K562 (cell line): ENCODE measurements at regions not wholly inside any gene's neighbourhood (a gene's known extent, or its start where the extent isn't known, plus 50 kb on each side); places are given as distances from the start of the nearest gene placed in this dataset.

ENCODE experiments used
- HNRNPUL1 ChIP-seq: fragments of 200-400 bp; formaldehyde crosslinking; IDR thresholded peaks from 2 replicates; pipeline ENCODE4 v1.6.1; 2017; ENCODE audit warnings: low read length
- NFIC ChIP-seq: fragments of 450-650 bp; IDR thresholded peaks from 2 replicates; pipeline ENCODE4 v1.6.1; 2017; ENCODE audit warnings: mild to moderate bottlenecking, inconsistent platforms
- RCOR1 ChIP-seq, 2 experiments: IDR thresholded peaks; 2 replicates each; pipeline ENCODE4 v1.6.1; 2012; ENCODE audit warnings: low read depth in 2 of 2, low read length in 2 of 2, borderline replicate concordance in 1 of 2, improper control_type of control experiment in 1 of 2
- TOE1 ChIP-seq, 2 experiments: fragments of 450-650 bp in 1 of 2; sonication (generic) in 1 of 2; formaldehyde crosslinking in 1 of 2; IDR thresholded peaks; 2 replicates each; pipeline versions ENCODE4 v1.7.1 to v1.8.0; 2016 to 2022; ENCODE audit warnings: borderline replicate concordance in 2 of 2, mild to moderate bottlenecking in 2 of 2, antibody characterized with exemption in 1 of 2, inconsistent platforms in 1 of 2, low read depth in 1 of 2, missing genetic modification reagents in 1 of 2, moderate library complexity in 1 of 2
- ZNF445 ChIP-seq: fragments of 250-450 bp; sonication (Bioruptor Pico); IDR thresholded peaks from 2 replicates; pipeline ENCODE4 v1.4.0; 2020; ENCODE audit warnings: low read depth, mild to moderate bottlenecking, moderate library complexity
- ZNF717 ChIP-seq: fragments of 250-450 bp; sonication (Bioruptor Pico); IDR thresholded peaks from 2 replicates; pipeline ENCODE4 v1.5.0; 2021
- TF ChIP-seq, protein P1 (sequence below): sonication (generic); formaldehyde crosslinking; IDR thresholded peaks from 2 replicates; pipeline ENCODE4 v1.8.1; 2023; ENCODE audit warnings: missing genetic modification reagents, mild to moderate bottlenecking, borderline replicate concordance
- TF ChIP-seq, protein P2 (sequence below): fragments of 250-450 bp; sonication (Bioruptor Pico); IDR thresholded peaks from 2 replicates; pipeline ENCODE4 v1.4.0; 2020; ENCODE audit warnings: mild to moderate bottlenecking, moderate library complexity
- TF ChIP-seq, protein P3 (sequence below): sonication (generic); formaldehyde crosslinking; IDR thresholded peaks from 2 replicates; pipeline ENCODE4 v1.8.0; 2022; ENCODE audit warnings: mild to moderate bottlenecking, missing genetic modification reagents, borderline replicate concordance
- TF ChIP-seq, protein P4 (sequence below): fragments of 450-650 bp; IDR thresholded peaks from 2 replicates; pipeline ENCODE4 v1.6.1; 2016; ENCODE audit warnings: missing biosample characterization, missing genetic modification characterization
- TF ChIP-seq, protein P5 (sequence below): IDR thresholded peaks from 2 replicates; pipeline ENCODE4 v1.6.1; 2014; ENCODE audit warnings: antibody characterized with exemption

DNA sequence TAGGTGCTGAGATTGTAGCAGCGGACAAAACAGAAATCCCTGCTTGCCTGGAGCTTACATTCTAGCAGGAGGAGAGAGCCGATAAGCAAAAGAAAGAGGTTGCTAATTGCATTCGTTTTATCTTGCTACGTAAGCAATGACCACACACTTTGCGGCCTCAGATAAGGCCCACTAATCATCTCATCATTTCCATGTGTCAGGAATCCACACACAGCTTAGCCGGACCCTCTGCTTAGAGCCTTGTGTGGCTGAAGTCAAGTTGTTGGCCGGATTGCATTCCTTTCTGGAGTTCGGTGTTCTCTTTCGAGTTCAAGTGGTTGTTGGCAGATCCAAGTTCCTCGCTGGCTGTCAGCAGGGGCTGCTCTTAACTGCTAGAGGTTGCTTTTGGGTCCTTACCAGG, 101.6 kb downstream of the CHST1 start (continued):
- TF ChIP-seq, protein P1, sequence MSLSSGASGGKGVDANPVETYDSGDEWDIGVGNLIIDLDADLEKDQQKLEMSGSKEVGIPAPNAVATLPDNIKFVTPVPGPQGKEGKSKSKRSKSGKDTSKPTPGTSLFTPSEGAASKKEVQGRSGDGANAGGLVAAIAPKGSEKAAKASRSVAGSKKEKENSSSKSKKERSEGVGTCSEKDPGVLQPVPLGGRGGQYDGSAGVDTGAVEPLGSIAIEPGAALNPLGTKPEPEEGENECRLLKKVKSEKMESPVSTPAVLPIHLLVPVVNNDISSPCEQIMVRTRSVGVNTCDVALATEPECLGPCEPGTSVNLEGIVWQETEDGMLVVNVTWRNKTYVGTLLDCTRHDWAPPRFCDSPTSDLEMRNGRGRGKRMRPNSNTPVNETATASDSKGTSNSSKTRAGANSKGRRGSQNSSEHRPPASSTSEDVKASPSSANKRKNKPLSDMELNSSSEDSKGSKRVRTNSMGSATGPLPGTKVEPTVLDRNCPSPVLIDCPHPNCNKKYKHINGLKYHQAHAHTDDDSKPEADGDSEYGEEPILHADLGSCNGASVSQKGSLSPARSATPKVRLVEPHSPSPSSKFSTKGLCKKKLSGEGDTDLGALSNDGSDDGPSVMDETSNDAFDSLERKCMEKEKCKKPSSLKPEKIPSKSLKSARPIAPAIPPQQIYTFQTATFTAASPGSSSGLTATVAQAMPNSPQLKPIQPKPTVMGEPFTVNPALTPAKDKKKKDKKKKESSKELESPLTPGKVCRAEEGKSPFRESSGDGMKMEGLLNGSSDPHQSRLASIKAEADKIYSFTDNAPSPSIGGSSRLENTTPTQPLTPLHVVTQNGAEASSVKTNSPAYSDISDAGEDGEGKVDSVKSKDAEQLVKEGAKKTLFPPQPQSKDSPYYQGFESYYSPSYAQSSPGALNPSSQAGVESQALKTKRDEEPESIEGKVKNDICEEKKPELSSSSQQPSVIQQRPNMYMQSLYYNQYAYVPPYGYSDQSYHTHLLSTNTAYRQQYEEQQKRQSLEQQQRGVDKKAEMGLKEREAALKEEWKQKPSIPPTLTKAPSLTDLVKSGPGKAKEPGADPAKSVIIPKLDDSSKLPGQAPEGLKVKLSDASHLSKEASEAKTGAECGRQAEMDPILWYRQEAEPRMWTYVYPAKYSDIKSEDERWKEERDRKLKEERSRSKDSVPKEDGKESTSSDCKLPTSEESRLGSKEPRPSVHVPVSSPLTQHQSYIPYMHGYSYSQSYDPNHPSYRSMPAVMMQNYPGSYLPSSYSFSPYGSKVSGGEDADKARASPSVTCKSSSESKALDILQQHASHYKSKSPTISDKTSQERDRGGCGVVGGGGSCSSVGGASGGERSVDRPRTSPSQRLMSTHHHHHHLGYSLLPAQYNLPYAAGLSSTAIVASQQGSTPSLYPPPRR (CRISPR knock-in tag) = no peak
- TF ChIP-seq ZNF717 (CRISPR knock-in tag) (no peak), RCOR1 (IDR thresholded peaks at IDR 0.05; ENCODE audit: borderline replicate concordance in 1 of 2, low read depth in 2 of 2, low read length in 2 of 2) (peak; percentile 75 to 93; a peak in 3 of 4 replicates), HNRNPUL1 (no peak), TOE1 (IDR thresholded peaks at IDR 0.05; ENCODE audit: borderline replicate concordance) (no peak), TOE1 (CRISPR knock-in tag; IDR thresholded peaks at IDR 0.05; ENCODE audit: borderline replicate concordance, low read depth) (no peak), NFIC (0 out of 2 replicates have a peak, but pooled peaks have one; percentile 31), ZNF445 (CRISPR knock-in tag) (no peak)
- TF ChIP-seq, protein P2, sequence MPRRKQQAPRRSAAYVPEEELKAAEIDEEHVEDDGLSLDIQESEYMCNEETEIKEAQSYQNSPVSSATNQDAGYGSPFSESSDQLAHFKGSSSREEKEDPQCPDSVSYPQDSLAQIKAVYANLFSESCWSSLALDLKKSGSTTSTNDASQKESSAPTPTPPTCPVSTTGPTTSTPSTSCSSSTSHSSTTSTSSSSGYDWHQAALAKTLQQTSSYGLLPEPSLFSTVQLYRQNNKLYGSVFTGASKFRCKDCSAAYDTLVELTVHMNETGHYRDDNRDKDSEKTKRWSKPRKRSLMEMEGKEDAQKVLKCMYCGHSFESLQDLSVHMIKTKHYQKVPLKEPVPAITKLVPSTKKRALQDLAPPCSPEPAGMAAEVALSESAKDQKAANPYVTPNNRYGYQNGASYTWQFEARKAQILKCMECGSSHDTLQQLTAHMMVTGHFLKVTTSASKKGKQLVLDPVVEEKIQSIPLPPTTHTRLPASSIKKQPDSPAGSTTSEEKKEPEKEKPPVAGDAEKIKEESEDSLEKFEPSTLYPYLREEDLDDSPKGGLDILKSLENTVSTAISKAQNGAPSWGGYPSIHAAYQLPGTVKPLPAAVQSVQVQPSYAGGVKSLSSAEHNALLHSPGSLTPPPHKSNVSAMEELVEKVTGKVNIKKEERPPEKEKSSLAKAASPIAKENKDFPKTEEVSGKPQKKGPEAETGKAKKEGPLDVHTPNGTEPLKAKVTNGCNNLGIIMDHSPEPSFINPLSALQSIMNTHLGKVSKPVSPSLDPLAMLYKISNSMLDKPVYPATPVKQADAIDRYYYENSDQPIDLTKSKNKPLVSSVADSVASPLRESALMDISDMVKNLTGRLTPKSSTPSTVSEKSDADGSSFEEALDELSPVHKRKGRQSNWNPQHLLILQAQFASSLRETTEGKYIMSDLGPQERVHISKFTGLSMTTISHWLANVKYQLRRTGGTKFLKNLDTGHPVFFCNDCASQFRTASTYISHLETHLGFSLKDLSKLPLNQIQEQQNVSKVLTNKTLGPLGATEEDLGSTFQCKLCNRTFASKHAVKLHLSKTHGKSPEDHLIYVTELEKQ (CRISPR knock-in tag) = no peak
- TF ChIP-seq, protein P3, sequence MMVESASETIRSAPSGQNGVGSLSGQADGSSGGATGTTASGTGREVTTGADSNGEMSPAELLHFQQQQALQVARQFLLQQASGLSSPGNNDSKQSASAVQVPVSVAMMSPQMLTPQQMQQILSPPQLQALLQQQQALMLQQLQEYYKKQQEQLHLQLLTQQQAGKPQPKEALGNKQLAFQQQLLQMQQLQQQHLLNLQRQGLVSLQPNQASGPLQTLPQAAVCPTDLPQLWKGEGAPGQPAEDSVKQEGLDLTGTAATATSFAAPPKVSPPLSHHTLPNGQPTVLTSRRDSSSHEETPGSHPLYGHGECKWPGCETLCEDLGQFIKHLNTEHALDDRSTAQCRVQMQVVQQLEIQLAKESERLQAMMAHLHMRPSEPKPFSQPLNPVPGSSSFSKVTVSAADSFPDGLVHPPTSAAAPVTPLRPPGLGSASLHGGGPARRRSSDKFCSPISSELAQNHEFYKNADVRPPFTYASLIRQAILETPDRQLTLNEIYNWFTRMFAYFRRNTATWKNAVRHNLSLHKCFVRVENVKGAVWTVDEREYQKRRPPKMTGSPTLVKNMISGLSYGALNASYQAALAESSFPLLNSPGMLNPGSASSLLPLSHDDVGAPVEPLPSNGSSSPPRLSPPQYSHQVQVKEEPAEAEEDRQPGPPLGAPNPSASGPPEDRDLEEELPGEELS (CRISPR knock-in tag) = no peak
- TF ChIP-seq, protein P4, sequence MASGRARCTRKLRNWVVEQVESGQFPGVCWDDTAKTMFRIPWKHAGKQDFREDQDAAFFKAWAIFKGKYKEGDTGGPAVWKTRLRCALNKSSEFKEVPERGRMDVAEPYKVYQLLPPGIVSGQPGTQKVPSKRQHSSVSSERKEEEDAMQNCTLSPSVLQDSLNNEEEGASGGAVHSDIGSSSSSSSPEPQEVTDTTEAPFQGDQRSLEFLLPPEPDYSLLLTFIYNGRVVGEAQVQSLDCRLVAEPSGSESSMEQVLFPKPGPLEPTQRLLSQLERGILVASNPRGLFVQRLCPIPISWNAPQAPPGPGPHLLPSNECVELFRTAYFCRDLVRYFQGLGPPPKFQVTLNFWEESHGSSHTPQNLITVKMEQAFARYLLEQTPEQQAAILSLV (tag) = no peak
- TF ChIP-seq, protein P5, sequence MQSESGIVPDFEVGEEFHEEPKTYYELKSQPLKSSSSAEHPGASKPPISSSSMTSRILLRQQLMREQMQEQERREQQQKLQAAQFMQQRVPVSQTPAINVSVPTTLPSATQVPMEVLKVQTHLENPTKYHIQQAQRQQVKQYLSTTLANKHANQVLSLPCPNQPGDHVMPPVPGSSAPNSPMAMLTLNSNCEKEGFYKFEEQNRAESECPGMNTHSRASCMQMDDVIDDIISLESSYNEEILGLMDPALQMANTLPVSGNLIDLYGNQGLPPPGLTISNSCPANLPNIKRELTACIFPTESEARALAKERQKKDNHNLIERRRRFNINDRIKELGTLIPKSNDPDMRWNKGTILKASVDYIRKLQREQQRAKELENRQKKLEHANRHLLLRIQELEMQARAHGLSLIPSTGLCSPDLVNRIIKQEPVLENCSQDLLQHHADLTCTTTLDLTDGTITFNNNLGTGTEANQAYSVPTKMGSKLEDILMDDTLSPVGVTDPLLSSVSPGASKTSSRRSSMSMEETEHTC = no peak
